A673 (cell line): ENCODE measurements at regions not wholly inside any gene's neighbourhood (a gene's known extent, or its start where the extent isn't known, plus 50 kb on each side); places are given as distances from the start of the nearest gene placed in this dataset.

Experiments used
- BruUV-seq: library from RNA; stranded (reverse); fragments of 400-500 nt; replicated peaks from 2 replicates; lab custom pipeline; 2021; lab: Mats Ljungman, UMichigan
- CTCF ChIA-PET: fragments of 300-600 bp; sonication (Branson Sonifier 250); formaldehyde crosslinking; loops from one replicate; lab custom pipeline; 2022; ENCODE audit warnings: antibody characterized with exemption; lab: Charles Lee
- POLR2A ChIA-PET: fragments of 300-600 bp; sonication (Branson Sonifier 250); formaldehyde crosslinking; loops from one replicate; lab custom pipeline; 2022; ENCODE audit warnings: antibody characterized with exemption; ENCODE audit not compliant: low non-redundant PET; lab: Charles Lee
- DNase-seq: peaks from one replicate; pipeline ENCODE4 v3.0.0-alpha.2; 2015; ENCODE audit warnings: low spot score
- H3K27ac ChIP-seq: fragments of 200-600 bp; sonication (generic); 2 replicates; pipeline ENCODE4 v1.5.1; 2016; ENCODE audit warnings: mixed run types, low read depth, mild to moderate bottlenecking, mixed read lengths, antibody characterized with exemption, low read length; ENCODE audit not compliant: poor library complexity, severe bottlenecking
- H3K27me3 ChIP-seq: fragments of 200-600 bp; sonication (generic); replicated peaks from 2 replicates; pipeline ENCODE4 v1.6.1; 2017; ENCODE audit warnings: mixed run types, low read depth, mild to moderate bottlenecking, mixed read lengths, antibody characterized with exemption, low read length; ENCODE audit not compliant: insufficient read depth, poor library complexity
- H3K36me3 ChIP-seq: fragments of 200-600 bp; sonication (generic); 2 replicates; pipeline ENCODE4 v1.6.1; 2016; ENCODE audit warnings: mixed run types, mild to moderate bottlenecking, mixed read lengths, antibody characterized with exemption, low read length; ENCODE audit not compliant: insufficient read depth, poor library complexity, severe bottlenecking
- H3K4me1 ChIP-seq: fragments of 200-600 bp; sonication (generic); 2 replicates; pipeline ENCODE4 v1.6.1; 2017; ENCODE audit warnings: mixed run types, mild to moderate bottlenecking, mixed read lengths, antibody characterized with exemption, low read length; ENCODE audit not compliant: insufficient read depth, poor library complexity, severe bottlenecking
- H3K4me3 ChIP-seq: fragments of 200-600 bp; sonication (generic); 2 replicates; pipeline ENCODE4 v1.5.1; 2016; ENCODE audit warnings: low read depth, mixed run types, mild to moderate bottlenecking, mixed read lengths, low read length; ENCODE audit not compliant: poor library complexity, severe bottlenecking
- H3K9me3 ChIP-seq: fragments of 200-600 bp; sonication (generic); 2 replicates; pipeline ENCODE4 v1.6.1; 2016; ENCODE audit warnings: mixed run types, low read depth, mild to moderate bottlenecking, mixed read lengths, antibody characterized with exemption, low read length; ENCODE audit not compliant: poor library complexity, severe bottlenecking
- CTCF ChIP-seq: fragments of 300-800, 200-600 bp; sonication (generic); conservative IDR thresholded peaks from 2 replicates; pipeline ENCODE4 v1.5.1; 2017; ENCODE audit warnings: low read depth, mild to moderate bottlenecking, antibody characterized with exemption, low read length, moderate library complexity, mixed read lengths
- EZH2 ChIP-seq: fragments of 200-600 bp; sonication (generic); IDR thresholded peaks from 2 replicates; pipeline ENCODE4 v1.6.1; 2017; ENCODE audit warnings: borderline replicate concordance, low read depth, mild to moderate bottlenecking, mixed read lengths, antibody characterized with exemption, low read length; ENCODE audit not compliant: poor library complexity, severe bottlenecking
- intact Hi-C: fragments of 100-400 bp; cut with micrococcal nuclease; formaldehyde crosslinking; loops from one replicate; pipeline ENCODE4 v1.10.0; 2022; ENCODE audit not compliant: unreplicated experiment

DNA sequence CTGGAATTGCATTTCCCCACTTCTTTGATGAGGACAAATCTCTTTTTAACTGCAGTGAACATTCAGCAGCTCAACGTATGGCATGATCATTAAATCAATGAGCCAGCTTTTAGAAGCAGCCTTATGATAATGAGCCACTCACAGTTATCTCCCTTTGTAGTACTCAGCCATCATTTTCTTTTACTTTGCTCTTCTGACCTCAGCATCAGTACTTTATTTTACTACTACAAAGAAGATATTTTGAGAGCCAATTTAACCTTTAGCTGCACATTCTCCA lies 250.0 kb upstream of the CLEC14A start:
- peaks cover 24% of the 10 kb centered on the region for H3K4me1 ChIP-seq
- no TSS peak for BruUV-seq
- CTCF ChIA-PET = no interaction called here
- POLR2A ChIA-PET = no interaction called here
- no peaks in the 10 kb centered on the region for H3K9me3 ChIP-seq
- H3K4me3 ChIP-seq = no peak overlapping the region
- TF ChIP-seq CTCF (no peak), EZH2 (no peak)
- H3K27ac ChIP-seq = no peak overlapping the region
- H3K27me3 ChIP-seq = no peaks in the 10 kb centered on the region
- intact Hi-C loops = no loop called here
- no peaks in the 10 kb centered on the region for H3K36me3 ChIP-seq
- no peak for DNase-seq

DNA sequence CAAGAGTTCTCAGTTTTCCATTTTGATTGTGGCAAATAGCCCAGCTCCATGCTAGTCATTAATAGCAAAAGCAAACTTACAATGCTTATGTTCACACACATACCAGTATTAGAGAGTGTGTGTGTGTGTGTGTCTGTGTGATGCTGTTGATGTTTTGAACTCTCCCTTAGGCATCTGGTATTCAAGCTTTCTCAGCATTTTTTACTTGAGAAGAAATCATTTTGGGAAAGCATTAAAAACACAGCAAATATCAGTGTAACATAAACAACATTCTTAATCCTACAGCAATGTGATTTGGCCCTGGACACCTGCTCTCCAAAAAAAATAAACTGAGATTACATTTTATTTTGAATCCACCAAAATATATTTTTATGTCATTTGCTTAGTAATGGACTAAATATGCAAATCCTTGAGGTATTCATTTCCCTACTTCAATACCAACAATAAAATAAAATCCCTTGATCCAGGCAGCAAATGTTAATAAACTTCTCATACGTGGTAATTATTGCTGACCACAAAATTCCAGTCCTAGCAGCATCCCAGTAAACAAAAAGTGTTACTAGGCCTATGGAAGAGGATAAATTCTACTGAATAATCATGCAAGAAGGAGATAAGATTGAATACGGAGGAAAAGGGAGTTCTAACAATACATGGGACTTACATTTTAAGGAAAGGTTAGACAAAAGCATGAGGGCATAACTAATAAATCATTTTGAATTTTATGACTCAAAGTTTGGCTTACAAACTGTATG lies 249.5 kb upstream of the CLEC14A start:
- TF ChIP-seq EZH2 = no peak
- no peak for TF ChIP-seq CTCF
- POLR2A ChIA-PET = no interaction called here
- H3K4me3 ChIP-seq = no peak overlapping the region
- no peaks in the 10 kb centered on the region for H3K9me3 ChIP-seq
- intact Hi-C loops = no loop called here
- H3K4me1 ChIP-seq = peaks cover 24% of the 10 kb centered on the region
- H3K36me3 ChIP-seq = no peaks in the 10 kb centered on the region
- no peaks in the 10 kb centered on the region for H3K27me3 ChIP-seq
- CTCF ChIA-PET = no interaction called here
- DNase-seq = peak; percentile 62
- H3K27ac ChIP-seq = no peak overlapping the region
- no TSS peak for BruUV-seq

GRCh38 chr14:38504175-38504574 lies 248.3 kb upstream of the CLEC14A start:
- Histone ChIP-seq H3K9me3 (no peaks in the 10 kb centered on the region), H3K36me3 (no peaks in the 10 kb centered on the region), H3K4me3 (no peak overlapping the region), H3K27me3 (no peaks in the 10 kb centered on the region), H3K4me1 (peaks cover 24% of the 10 kb centered on the region), H3K27ac (no peak overlapping the region)
- ChIA-PET POLR2A (no interaction called here), CTCF (no interaction called here)
- no peak for DNase-seq
- no TSS peak for BruUV-seq
- intact Hi-C loops = no loop called here
- TF ChIP-seq CTCF = no peak
- TF ChIP-seq EZH2 = no peak
